HG02884 (cell line): ENCODE measurements at regions not wholly inside any gene's neighbourhood (a gene's known extent, or its start where the extent isn't known, plus 50 kb on each side); places are given as distances from the start of the nearest gene placed in this dataset.

Source experiments
- ATAC-seq: cut with Tn5 transposase; IDR thresholded peaks from one replicate; pipeline ENCODE4 v1.9.1; 2021; ENCODE audit warnings: mild to moderate bottlenecking, moderate library complexity; ENCODE audit not compliant: unreplicated experiment

DNA sequence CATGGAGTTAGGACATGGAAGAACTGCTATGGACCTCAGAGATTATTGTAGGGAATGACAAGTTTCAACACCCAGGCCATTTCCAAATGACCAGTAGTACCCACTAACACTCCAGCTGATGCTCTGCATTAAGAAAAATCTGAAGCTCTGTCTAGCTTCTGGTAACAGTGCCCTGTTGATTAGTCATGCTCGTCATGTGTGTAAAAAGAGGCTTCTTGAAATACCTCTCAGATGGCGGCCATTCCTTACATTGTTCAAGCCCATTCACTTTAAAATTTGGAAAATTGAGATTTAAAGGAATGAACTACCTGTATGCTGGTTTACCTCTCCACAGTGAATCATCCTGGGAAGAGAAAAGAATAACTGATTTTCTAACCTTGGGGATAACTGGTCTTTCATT, 527.9 kb upstream of the ARGLU1 start:
- no peak for ATAC-seq

GRCh38 chr13:107091861-107092260, 523.9 kb upstream of the ARGLU1 start:
- no peak for ATAC-seq

GRCh38 chr13:107091428-107091827, 523.5 kb upstream of the ARGLU1 start:
- no peak for ATAC-seq

DNA sequence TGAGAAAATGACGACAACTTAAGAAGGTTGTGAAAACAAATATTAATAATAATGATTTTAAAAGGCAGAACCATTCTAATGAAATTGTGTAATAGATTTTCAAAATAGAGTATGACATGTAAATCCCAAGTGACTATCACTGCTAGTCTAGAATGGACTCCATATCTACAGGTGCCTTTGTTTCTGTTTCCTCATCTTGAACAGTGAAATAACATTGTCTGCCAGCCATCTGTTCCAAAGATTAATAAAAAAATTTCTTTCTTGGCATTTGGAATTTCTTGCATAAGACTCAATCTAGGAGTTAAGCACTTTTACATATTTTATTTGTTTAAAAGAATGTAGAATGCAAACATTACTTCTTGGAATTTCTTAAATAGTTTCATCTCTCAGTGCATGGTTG, 520.1 kb upstream of the ARGLU1 start:
- no peak for ATAC-seq

- no peak for ATAC-seq
Measured at GRCh38 chr13:107079423-107080049, 511.6 kb upstream of the ARGLU1 start.

DNA sequence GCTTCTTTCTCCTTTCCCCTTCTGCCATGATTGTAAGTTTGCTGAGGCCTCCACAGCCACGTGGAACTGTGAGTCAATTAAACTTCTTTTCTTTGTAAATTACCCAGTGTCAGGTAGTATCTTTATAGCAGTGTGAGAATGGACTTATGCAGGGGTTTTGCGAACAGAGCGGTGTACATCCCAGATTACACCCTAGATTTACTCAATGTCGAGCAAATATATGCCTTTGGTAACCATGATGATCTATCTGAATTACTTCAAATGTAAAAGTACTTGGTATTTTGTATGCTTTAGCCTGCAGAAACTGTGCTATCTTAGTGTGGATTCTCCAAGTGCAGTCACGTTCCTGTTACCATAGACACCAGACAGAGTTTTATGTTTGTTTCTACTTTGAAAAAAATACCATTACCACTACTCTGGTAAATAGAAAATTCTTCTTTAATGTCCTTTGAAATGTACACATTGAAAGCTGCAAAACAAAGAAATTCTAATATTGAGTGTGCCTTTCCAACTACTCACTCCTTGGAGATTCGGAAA, 510.4 kb upstream of the ARGLU1 start:
- ATAC-seq, result no peak

- no peak for ATAC-seq
Measured at GRCh38 chr13:107076801-107077200, 508.9 kb upstream of the ARGLU1 start.

GRCh38 chr13:107075576-107075975, 507.6 kb upstream of the ARGLU1 start:
- no peak for ATAC-seq

DNA sequence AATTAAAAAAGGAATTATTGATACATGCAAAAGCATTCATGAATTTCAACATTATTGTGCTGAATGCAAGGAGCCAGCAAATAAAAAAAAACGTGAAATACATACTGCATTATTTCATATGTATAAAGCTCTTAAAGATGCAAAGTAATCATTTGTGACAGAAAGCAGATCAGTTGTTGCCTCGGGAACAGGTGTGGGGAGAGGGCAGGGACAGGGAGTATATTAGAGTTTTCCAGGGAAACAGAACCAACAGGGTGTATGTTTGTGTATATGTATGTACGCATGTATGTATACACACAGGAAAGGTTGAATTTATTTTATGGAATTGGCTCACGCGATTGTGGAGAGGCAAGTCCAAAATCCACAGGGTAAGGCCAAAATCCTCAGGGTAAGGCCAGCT, 502.9 kb upstream of the ARGLU1 start:
- ATAC-seq, result no peak

- no peak for ATAC-seq
Measured at GRCh38 chr13:107069108-107069776, 501.3 kb upstream of the ARGLU1 start.

DNA sequence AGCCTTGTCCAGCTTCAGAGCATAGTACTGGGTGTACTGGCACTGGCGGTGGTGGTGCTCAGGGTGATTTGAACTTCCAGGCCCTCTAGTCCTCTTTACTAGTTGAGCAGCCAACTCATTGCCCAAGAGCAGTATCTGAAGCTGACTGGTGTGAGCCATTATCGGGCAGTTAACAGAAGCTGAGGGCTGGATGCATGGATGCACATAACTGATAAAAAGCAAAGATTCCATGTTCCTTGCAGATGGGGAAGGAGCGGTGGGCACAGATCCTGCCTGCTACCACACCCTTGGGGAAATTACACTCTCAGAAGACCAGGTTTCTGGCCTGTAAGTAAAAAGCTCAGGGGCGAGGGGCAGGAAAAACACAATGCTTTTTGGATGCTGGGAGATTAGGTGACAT, 499.4 kb upstream of the ARGLU1 start:
- no peak for ATAC-seq

- no peak for ATAC-seq
Measured at GRCh38 chr13:107066355-107066754, 498.4 kb upstream of the ARGLU1 start.

- no peak for ATAC-seq
Measured at GRCh38 chr13:107065036-107065435, 497.1 kb upstream of the ARGLU1 start.

DNA sequence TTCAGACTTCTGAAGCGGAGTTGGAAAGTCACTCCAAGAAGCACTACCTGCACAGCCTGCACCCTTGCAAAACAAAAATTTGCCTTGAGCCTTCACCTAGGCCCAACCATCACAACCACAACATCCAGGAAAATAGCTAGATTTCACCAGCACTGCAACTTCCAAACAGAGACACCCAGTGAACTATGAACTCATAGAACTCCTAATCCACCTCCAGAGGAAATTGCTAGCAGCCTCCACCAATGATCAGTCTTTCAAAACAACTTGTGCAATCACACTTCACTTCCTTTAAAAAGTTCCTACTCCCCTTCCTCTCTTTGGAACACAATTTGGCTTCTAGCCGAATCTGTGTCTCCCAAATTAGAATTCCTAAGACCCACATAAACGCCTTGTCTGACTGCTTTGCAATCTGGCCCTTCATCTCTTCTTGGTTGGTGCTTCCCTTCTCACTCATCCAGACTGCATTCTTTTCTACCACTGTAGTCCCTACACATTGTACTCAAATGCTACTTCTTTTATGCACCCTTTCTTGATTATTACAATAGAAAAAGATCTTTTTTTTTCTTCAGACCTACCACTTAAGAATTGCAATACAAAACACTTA, 489.2 kb upstream of the ARGLU1 start:
- no peak for ATAC-seq

GRCh38 chr13:107043021-107043956, 475.4 kb upstream of the ARGLU1 start:
- ATAC-seq, result no peak

- no peak for ATAC-seq
Measured at GRCh38 chr13:107035778-107036177, 467.8 kb upstream of the ARGLU1 start.

GRCh38 chr13:107035186-107035585, 467.2 kb upstream of the ARGLU1 start:
- ATAC-seq, result no peak

DNA sequence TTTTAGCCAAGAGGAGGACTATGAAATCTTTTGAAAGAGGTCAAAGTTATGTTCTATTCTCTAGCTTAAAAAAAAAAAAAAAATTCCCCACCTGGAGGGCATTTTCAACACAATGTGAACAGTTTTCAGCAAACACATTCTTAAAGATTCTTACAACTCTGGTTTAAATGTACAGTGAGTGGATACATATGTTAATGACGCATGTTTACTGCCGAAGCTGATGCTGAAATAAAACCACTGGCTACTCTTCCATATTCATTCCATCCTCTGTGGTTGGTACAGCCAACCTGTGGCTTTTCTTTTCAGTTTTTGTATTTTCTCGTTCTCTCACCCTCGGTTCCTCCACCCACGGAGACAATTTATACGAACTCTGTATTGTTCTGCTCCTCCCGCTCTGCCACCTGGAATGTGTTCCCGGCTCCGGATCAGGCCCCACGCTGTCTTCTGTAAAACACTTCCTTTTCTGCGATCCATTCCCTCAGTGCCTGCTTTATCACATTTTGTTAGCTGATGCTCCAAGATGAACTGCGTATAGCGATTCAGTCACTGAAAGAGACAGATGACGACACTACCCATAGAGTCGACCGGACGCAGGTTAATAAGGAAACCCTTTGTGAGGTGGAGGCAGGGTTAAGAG, 466.4 kb upstream of the ARGLU1 start:
- ATAC-seq, result no peak

- no peak for ATAC-seq
Measured at GRCh38 chr13:107031716-107032115, 463.8 kb upstream of the ARGLU1 start.

DNA sequence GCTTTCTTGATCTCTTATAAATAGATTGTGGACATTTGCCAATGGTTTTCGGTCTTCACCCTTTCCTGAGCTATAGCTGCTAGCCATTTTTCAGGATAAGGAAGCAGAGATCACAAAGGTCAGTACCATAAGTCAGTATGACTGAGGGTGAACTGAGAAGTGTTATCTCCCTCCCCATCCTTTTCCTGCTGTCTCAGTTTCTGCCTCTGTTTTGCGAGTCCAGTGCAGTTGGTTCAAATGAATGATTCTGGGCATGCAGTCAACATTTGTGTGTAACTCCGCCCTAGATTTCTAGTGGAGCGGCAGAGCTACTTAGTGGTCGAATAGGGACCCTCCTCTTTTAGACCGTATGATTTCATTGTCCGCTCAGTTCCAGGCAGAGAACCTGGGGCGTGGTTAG, 460.8 kb upstream of the ARGLU1 start:
- no peak for ATAC-seq

GRCh38 chr13:107025991-107026390, 458.1 kb upstream of the ARGLU1 start:
- ATAC-seq, result no peak
